ENCODE measurements at regions not wholly inside any gene's neighbourhood (a gene's known extent, or its start where the extent isn't known, plus 50 kb on each side); places are given as distances from the start of the nearest gene placed in this dataset.

GRCh38 chr15:30001602-30002001, 81.2 kb upstream of the GOLGA8J start:
- no peak overlapping the region for H3K4me3 ChIP-seq
- peak in 1 of 2 donors; percentile 7 for DNase-seq
- no peaks in the 10 kb centered on the region for H3K4me1 ChIP-seq
- peak in 3 of 8 donors; percentile 44 to 55 (median 52) for ATAC-seq
- peaks cover 0 to 5% (median 0%) of the 10 kb centered on the region in 7 donors for H3K27me3 ChIP-seq
- no peaks in the 10 kb centered on the region for H3K9me3 ChIP-seq
- H3K27ac ChIP-seq, result no peak overlapping the region
- no peaks in the 10 kb centered on the region for H3K36me3 ChIP-seq
- no peak for TF ChIP-seq CTCF (IDR thresholded peaks at IDR 0.05)
- intact Hi-C loops (cut with DNase I), result no loop called here
- WGBS, 2 donors, result 66 to 73% methylated on average over 5 of the region's 5 CpGs

- Histone ChIP-seq H3K27ac (no peak overlapping the region), H3K36me3 (no peaks in the 10 kb centered on the region), H3K27me3 (peaks cover 0 to 3% (median 0%) of the 10 kb centered on the region in 7 donors), H3K4me3 (no peak overlapping the region), H3K9me3 (no peaks in the 10 kb centered on the region), H3K4me1 (no peaks in the 10 kb centered on the region)
- ATAC-seq, result no peak
- intact Hi-C loops (cut with DNase I), result no loop called here
- WGBS, 2 donors, result 79 to 81% methylated on average over 2 of the region's 2 CpGs
- no peak for DNase-seq
- TF ChIP-seq CTCF (IDR thresholded peaks at IDR 0.05), result no peak
Measured at GRCh38 chr15:29998033-29998432, 84.7 kb upstream of the GOLGA8J start.

GRCh38 chr15:29997499-29997898, 85.3 kb upstream of the GOLGA8J start:
- no peak for DNase-seq
- Histone ChIP-seq H3K36me3 (no peaks in the 10 kb centered on the region), H3K27me3 (peaks cover 0 to 3% (median 0%) of the 10 kb centered on the region in 7 donors), H3K27ac (no peak overlapping the region), H3K9me3 (no peaks in the 10 kb centered on the region), H3K4me1 (no peaks in the 10 kb centered on the region), H3K4me3 (no peak overlapping the region)
- TF ChIP-seq CTCF (IDR thresholded peaks at IDR 0.05), result no peak
- intact Hi-C loops (cut with DNase I), result no loop called here
- ATAC-seq, result no peak
- 84 to 96% methylated on average over 6 of the region's 6 CpGs for WGBS, 2 donors

- Histone ChIP-seq H3K36me3 (no peaks in the 10 kb centered on the region), H3K4me3 (no peak overlapping the region), H3K4me1 (peaks cover 0 to 7% (median 0%) of the 10 kb centered on the region in 9 donors), H3K9me3 (no peaks in the 10 kb centered on the region), H3K27me3 (peaks cover 0 to 3% (median 0%) of the 10 kb centered on the region in 7 donors), H3K27ac (no peak overlapping the region)
- no peak for TF ChIP-seq CTCF (IDR thresholded peaks at IDR 0.05)
- intact Hi-C loops (cut with DNase I), result no loop called here
- WGBS, 2 donors, result 87 to 94% methylated on average over 5 of the region's 5 CpGs
- no peak for ATAC-seq
- no peak for DNase-seq
Measured at GRCh38 chr15:29994284-29994683, 88.5 kb upstream of the GOLGA8J start.
